IPS DF 19.7 (cell line): ENCODE measurements at regions not wholly inside any gene's neighbourhood (a gene's known extent, or its start where the extent isn't known, plus 50 kb on each side); places are given as distances from the start of the nearest gene placed in this dataset.
"Not testable (repeated sequence)": the region's sequence is repeated elsewhere in the genome, so short reads cannot be mapped to it uniquely, and the experiment has no call there.

Experiments
- DNase-seq: peaks from one replicate; pipeline ENCODE4 v3.0.0-alpha.2; 2013; ENCODE audit warnings: low read depth, low spot score

DNA sequence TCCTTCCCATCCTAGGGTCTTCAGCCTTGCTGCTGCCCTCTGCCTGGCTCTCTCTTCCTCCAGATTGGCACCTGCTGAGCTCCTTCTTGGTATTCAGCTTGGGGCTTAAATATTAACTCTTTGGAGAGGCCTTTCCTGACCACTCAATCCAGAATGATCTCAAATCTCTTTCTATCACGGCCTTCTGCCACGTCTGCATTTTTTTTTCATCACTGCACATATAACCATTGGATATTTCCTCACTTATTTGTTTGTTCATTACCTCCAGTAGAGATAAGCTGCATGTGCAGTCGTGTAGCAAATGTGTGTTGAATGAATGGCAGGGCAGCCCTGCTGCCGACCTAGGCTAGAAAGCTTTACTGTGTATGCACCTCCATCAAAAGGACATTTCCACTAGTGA, 51.6 kb upstream of the MPP7 start:
- DNase-seq: no peak

DNA sequence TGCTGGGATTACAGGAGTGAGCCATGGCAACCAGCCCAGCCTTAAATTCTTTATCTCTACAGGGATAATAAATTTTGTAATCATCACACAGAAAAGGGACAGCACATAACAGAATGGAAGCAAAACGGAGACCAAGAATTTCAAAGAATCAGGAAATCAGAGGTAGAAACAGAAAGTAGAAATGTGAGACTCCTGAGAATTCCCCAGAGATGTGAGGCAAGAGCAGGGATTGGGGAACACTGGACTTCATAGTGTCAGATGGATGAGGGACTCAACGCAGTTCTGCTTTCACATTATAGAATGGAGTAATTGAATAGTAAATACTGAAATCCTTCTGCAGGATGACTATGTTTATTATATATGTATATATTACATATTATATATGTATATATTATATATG, 52.5 kb upstream of the MPP7 start:
- no peak for DNase-seq

DNA sequence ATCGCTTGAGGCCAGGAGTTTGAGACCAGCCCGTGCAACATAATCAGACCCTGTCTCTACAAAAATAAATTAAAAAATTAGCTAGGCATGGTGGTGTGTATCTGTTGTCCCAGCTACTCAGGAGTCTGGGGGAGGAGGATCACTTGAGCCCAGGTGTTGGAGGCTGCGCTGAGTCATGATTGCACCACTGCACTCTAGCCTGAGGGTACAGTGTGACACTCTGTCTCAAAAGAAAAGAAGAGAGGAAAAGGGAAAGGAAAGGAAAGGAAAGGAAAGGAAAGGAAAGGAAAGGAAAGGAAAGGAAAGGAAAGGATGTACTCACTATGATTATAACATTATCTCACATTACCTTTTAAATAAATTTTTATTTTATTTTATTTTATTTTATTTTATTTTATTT, 56.5 kb upstream of the MPP7 start:
- no peak for DNase-seq

DNA sequence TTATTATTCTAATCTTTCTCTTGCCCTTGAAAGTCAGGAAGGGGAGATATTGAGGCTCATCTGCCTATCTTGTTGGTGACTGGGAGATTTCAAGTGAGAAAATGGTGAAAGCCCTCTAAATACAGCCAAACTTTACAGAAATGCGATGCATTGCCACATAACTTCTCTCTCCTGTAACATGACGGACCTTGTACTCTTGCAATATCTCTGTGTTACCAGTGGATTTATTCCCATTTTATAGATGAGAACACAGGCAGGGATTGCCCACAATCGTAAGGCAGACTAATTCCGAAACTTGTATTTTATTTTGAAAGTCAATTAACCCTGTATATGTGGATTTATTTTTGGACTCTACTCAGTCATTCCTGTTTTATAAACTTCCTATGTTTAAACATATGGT, 57.3 kb upstream of the MPP7 start:
- DNase-seq: no peak

DNA sequence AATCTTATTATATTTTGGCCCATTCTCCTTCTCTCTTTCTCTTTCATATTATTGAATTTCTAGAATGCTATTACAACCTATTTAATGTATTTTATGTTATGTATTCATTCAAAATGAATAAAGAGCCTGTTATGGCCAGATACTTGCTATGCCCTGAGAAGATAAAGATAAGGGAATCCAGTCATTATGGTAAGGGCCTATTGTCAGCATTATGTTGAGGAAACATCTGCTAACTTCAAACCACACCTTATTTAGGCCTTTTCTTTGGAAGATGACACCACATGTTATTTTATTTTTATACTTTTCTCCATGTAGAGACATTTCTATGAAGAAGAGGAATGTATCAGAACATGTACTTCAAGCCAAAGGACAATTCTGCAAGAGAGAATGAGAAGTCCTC, 60.5 kb upstream of the MPP7 start:
- no peak for DNase-seq

DNA sequence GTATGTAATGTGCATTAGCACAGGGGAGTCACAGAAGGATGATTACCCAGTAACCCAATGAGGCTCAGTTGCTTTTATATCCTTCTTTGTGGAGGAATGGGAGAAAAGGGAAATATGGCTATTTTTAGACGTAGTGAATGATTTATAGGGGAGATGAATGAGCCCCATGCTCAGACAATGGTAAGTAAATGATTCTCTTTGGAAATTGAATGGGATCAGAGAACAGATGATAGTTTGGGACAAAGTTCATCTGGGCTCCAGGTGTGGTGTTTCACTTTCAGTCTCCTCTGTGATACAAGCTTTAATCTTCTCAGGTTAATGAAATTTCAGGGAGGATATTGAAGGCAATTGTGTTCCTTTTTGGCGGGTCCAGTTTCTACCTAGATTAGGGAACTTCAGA, 63.0 kb upstream of the MPP7 start:
- DNase-seq: no peak

DNA sequence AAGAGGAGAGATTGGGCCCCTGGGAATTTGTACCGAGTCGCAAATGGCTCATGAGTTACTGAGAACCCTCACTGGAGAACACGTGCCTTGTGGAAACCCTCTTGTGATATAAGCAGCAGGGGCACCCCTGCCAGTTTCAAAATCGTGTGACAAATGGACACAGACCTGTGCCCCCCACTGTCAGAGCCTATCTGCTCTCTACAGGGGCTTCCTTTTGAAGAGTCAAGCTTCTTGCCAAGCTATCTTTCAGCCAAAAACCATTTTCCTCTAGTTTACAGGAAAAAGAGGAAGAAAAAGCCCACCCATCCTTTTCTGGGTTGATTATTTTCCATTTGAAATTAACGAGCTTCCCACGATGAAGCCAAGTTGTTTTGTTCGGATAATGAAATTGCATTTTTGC, 64.1 kb upstream of the MPP7 start:
- no peak for DNase-seq

DNA sequence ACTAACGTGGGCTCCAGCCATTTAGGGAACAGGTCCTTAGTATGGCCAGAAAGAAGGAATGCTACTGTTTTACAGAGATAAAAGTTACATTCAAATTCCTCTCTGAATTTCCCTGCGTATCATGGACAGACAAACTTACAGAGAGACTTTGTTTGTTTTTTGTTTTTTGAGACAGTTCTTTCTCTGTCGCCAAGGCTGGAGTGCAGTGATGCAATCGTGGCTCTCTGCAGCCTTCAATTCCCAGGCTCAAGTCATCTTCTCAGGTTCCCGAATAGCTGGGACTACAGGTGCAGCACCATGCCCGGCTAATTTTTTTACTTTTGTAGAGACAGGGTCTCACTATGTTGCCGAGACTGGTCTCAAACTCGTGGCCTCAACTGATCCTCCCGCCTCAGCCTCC, 64.5 kb upstream of the MPP7 start:
- no peak for DNase-seq

DNA sequence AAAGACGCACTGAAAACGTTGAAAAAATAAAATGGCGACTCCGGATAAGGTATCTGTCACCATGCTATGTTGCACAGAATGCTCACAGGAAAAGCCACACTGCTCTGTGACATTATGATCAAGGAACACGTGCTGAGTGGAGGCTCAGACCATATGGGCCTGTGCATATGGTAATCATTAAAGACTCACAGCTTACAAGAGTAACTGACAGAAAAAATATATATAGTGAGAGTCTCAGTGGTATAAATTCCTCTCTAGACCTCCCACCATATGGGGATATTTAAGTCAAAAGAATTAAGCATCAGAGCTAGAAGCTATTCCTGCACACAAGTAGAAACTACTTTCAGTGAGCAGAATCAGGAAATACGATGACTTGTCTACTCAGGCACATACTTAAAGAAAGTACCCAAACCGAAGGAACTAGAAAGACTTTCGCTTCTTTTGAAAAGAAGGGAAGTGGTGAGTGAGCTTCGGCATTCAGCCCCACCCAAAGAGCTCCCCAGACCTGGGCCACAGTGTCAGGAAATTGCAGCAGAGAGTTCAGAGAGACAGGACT, 65.1 kb upstream of the MPP7 start:
- DNase-seq: no peak

DNA sequence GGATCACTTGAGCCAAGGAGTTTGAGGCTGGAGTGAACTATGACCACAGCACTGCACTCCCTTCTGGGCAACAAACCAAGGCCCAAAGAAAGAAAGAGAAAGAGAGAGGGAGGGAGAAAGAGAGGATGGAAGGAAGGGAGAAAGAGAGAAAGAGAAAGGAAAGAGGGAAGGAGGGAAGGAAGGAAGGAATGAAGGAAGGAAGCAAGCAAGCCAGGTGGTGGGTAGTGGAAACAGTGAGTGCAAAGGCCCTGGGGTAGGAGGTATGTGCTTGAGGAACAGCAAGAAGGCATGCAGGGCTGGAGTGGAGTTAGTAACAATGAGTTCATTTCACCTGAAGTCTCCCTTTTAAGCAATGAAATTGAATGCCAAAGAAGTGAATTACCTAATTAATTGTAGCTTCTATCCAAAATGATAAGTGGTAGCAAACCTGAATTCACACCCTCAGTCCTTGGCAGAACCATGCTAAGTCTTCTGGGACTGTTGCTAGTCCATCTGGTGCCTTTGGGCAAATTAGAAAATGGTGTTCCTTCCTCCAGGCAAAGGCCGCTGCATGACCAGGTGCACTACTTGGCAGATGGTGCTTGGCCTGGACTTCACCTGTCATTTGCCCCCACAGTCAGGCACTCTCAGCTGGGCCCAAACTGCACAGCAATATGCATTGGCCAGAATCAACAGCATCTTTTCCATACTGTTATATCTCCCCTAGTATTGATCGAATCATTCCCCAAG, 67.4 kb upstream of the MPP7 start:
- DNase-seq: no peak

DNA sequence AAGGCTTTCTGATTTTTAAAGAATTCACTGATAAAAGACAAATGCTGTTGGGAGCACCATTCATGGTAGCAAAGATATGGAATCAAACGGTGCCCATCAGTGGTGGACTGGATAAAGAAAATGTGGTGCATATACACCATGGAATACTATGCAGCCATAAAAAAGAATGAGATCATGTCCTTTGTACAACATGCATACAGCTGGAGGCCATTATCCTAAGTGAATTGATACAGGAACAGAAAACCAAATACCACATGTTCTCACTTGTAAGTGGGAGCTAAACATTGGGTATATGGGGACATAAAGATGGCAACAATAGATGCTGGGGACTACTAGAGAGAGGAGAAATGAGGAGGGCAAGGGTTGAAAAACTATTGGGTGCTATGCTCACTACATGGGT, 68.8 kb upstream of the MPP7 start:
- DNase-seq: not testable (repeated sequence)

DNA sequence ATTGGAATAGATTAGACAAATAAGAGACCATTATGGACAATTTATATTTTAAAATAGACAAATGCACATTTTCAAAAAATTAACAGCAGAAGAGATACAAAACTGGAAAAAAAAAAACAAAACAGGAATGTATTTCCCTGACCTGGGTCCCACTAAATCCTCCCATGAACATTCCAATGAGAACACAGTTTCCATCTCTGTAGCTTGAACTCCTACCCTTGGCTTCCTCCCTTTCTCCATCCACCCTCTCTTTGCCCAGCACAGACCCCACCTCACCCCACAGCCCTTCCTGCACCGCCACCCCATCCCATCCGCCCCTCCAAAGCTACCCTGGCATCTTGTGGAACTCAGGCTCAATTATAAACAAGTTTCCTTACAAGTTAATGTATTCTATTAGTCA, 71.2 kb upstream of the MPP7 start:
- no peak for DNase-seq

DNA sequence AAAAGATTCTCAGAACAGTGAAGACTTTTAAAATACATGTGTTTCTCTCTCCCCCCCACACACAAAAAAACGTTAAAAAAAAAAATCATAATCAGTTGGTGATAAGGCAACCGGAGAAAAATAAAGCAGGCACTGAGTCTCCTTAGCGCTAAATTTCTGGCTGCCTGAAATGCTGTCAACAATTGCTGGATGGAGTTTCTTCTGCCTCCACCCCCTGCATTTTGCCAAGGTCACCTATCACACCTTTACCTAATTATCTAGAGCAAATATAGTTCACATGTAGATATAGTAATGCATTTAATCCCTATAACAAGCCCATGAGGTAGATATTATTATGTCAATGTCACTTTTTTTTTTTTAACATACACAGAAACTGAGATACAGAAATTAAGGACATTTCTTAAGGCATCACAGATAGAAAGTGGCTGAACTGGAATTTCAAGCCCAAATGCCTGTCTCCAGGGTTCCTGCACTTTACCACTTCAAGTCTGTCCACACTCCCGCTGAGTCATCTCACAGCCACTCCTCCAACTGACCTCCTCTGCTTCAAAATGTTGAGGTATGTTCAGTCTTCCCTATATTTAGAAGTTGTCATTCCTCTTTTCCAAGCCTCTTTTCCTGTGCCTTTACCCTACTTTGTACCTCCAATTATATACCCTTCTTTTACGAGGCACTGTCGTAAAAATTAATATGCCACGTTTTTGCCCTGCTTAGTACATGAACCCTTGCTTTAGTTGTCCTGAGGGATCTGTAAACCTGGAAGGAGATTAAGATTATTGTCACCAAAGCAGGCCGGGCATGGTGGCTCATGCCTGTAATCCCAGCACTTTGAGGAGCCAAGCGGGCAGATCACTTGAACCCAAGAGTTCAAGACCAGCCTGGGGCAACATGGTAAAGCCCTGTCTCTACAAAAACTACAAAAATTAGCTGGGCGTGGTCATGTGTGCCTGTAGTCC, 72.8 kb upstream of the MPP7 start:
- no peak for DNase-seq

DNA sequence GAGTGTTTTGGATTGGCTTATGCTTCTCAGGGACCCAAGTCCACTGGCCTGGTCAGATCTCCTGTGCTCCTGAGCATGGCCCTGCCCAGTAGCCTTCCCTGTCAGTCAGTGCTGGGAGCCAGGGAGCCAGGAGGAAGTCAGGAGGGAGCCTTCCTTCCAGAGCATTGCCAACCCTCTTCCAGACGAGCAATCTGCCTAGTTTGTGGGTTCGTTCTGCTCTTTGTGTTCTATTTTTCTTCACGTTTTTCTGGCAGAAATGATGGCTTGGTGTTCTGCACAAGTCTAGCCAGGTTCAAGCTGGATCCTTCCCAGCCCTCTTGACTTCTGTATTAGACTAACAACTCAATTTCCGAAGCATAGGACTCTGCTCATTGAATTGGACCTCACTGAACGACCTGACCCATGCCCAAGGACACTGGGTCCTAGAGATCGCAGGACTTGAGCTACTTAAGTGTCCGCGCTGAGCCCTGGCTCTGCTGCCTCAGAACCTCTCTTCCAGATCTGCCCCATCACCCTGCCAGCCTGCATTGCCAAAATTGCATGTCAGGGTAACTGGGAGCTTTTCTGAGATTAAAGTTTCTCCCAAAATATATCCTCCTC, 76.2 kb upstream of the MPP7 start:
- DNase-seq: no peak

DNA sequence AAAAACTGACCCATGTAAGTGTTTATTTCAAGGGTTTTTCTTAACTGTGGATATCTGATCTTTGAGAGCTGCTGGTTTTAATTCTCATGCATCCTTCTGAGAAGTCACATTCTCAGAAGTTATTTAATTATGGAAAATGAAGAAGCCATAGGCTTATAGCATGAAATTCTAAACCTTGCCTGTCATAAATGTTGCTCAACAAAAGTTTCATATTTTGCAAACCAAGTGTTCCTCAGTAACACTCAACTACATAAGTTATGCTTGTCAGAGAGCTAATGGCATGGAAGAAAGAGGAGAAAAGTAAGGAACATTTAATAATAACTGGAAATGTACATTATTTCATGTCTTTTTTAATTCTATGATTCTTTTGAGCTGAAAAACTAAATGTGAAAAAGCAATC, 78.6 kb upstream of the MPP7 start:
- no peak for DNase-seq

DNA sequence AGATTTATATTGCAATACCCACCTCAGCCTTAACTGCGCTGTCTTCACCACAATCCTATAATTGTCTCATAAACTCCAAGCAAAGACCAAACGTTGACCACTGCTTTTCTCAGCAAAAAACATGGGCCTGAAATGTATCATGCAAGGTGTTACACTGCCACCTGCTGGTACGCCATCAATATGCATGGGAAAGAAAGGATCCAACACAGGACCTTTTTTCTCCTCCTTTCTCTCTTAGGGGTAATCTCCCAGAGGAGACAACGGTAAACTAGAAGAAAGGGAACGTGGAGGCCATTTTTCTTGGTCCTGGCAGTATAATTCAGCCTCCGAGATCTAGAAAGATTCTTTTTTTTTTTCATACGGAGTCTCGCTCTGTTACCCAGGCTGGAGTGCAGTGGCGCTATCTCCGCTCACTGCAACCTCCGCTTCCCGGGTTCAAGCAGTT, 79.1 kb upstream of the MPP7 start:
- DNase-seq: peak; percentile 69

DNA sequence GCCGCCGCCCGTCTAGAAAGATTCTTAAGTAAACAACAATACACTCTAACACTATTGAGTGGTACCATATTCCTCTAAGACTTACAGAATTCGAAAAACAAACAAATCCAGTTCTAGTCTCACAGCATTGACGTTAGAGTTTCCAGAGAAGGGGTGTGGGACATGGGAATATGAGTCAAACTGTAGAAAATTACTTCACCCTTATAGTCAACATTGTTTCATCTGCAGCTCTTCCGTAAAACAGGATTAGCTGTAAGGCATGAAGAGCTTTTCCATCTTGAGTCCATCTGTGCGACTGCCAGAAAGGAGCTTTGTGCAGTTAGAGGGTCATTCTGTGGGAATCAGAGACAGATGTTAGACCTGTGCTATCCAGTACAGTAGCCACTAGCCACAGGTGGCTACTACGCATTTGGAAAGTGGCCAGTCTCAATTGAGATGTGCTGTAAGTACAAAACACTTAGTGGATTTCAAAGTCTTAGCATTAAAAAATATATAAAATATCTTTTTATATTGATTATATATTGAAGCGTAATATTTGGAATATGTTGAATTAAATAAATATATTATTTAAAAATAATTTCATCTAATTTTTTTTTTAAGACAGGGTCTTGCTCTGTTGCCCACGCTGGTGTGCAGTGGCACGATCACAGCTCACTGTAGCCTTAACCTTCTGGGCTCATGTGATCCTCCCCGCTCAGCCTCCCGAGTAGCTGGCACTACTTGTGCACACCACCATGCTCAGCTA, 79.8 kb upstream of the MPP7 start:
- DNase-seq: no peak

DNA sequence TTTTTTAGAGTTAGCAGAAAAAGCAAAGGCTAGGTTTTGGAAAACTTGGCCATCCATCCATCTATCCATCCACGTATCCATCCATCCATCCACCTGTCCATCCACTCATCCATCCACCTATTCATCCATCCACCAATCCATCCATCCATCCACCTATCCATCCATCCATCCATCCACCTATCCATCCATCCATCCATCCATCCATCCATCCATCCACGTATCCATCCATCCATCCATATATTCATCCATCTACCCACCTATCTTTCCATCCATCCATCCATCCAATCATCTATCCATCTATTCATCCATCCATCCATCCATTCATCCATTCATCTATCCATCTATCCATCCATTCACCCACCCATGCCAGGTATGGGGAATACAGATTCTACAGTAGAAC, 81.7 kb upstream of the MPP7 start:
- DNase-seq: no peak

DNA sequence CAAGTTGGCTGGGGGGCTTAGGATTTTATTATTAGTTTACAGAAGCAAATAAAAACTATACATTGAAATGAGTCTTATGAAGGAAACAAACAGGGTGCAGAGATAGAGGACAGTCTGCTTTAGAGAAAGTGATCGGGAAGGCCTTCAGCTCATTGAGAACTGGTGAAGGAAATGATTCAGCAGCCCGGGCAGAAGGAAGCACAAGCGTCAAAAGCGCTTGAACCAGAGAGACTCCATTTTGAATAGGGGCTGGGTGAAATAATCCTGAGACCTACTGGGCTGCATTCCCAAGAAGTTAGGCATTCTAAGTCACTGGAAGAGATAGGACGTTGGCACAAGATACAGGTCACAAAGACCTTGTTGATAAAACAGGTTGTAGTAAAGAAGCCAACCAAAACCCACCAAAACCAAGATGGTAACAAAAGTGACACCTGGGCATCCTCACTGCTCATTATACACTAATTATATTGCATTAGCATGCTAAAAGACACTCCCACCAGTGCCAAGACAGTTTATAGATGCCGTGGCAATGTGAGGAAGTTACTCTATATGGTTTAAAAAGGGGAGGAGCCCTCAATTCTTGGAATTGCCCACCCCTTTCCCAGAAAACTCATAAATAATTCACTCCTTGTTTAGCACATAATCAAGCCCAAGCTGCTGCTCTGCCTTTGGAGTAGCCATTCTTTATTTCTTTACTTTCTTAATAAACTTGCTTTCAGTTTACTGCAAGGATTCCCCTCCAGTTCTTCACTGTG, 83.1 kb upstream of the MPP7 start:
- DNase-seq: no peak

DNA sequence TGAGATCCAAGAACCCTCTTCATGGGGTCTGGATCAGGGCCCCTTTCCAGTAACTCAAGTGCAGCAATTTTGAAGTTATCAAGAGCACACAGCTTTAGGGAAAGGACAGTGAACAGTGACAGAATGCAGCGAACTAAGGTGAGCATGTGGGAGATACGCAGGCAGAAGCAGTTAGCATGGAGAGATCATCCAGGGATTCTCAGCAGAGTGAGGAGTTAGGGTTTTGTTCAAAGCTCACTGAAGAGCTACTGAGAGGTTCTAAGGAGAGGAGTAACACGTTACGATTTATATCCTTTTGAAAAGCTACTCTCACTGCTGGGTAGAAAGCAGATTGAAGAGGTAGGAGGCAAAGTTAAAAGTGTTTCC, 83.6 kb upstream of the MPP7 start:
- DNase-seq: no peak

DNA sequence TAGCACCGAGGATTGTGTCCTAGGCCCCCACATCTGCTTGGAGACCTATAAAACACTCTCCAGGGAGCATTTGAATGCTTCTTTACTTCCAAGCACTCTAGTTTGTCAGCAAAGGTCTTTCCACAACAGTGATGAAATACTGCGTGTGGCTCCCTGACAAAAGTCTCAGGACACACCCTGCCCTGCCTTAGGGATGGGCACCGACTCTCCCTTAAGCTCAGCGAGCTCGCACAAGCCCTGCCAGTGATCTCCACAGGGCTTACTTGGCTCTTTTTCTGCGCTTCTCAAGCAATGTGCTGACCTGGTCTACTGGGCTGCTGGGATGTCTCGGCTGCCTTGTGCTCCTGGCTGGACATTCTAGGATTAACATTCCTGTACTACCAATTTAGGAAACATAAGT, 84.3 kb upstream of the MPP7 start:
- no peak for DNase-seq
